HT1080 (cell line): ENCODE measurements at regions not wholly inside any gene's neighbourhood (a gene's known extent, or its start where the extent isn't known, plus 50 kb on each side); places are given as distances from the start of the nearest gene placed in this dataset.
A peak's percentile ranks its signal among the peaks of the same experiment; 100 is the strongest.
"Not testable (repeated sequence)": the region's sequence is repeated elsewhere in the genome, so short reads cannot be mapped to it uniquely, and the experiment has no call there.

ENCODE experiments used
- DNase-seq: peaks from one replicate; pipeline ENCODE4 v3.0.0-alpha.2; 2015; ENCODE audit warnings: low read depth

DNA sequence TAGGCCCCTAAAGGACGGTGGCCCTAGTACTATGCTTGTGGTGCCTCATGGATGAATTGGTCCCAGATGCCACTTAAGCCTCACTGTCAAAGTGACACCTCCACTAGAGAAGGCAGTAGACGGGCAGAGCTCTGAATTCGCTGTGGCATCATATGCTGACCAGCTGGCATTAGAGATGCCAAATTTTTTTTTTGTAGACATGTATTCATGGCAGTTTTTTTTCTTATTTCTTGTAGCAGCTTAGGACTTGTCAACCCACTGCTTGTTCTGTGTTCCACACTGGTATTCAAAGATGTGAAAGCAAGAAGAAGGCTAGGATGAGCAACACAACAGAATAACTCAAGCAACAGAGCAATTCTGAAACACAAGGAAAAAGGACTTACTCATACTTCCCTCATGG is 212.5 kb downstream of the DLEU7 start:
- no peak for DNase-seq

DNA sequence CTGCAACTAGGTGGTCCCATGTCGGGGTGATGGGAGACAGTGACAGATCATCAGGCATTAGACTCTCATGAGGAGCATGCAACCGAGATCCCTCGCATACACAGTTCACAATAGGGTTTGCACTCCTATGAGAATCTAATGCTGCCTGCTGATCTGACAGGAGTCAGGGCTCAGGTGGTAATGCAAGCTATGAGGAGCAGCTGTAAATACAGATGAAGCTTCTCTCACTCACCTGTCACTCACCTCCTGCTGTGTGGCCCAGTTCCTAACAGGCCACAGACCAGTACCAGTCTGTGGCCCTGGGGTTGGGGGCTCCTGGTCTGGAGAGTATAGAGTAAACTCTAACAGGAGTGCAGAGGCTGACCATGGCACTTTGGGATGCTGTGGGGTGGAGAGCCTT is 209.2 kb downstream of the DLEU7 start:
- no peak for DNase-seq

DNA sequence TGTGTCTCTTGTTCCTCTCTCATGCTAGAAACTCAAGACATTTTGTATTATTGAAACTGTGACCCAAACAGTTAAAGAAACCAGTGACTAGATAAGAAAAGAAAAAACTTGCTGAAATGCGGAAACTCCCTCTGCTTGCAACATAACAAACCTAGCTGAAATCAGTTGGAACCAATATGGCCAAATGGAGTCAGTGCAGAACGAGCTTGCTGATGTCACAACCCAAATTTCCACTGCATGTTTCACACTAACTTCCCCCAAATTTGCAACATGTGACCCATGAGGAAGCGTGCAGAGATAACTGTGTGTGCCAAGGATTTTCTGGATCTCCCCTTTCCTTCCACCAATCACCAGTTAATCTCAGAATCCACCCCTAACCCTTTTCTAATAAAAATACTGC is 208.0 kb downstream of the DLEU7 start:
- DNase-seq: no peak

DNA sequence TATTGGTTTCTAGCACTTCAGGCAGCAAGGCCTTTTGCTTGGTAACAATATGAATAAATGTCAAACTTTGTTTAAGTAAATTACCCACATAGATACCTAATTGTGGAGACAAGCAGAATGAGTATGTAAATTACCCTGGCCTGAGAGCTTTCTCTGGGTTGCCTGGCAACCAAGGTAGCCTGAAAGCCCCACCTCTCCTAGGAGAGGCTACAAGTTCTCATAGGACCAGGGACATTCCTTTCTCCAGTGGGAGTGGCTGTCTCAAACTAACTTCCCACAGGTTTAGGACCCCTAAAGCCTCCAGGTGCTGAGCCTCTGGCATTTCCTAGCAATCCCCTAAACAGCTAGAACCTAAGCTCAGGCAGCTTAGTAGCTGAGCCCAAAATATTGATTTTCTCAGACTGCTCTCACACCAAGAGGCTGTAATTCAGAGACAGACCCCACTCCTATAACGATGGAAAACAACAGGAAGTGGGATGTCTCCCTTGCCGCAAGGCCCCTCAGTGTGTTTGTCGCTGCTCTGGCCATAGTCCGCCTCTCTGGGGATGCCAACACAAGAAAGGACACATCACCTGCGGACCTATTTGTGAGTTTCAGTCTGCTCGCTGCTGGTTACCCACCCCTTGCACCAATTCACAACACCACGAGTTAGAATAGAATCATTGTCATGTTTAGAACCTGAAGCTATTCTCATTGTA is 207.3 kb downstream of the DLEU7 start:
- no peak for DNase-seq

DNA sequence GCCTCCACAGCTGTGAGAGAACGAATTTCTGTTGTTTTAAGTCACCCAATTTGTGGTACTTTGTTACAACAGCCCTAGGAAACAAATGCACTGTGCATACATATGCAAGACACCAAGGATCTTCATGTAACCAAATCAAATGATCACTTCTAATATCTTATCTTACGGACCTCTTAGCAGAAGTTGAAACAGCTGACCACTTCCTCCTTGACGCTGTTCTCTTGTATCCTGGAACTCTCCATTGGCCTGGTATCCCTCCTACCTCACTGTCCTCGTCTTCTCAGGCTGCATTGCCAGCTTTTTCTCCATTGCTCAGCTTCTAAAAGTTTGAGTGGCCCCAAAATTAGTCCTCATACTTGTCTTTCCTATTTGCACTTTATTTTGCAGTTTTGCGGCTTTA is 200.4 kb downstream of the DLEU7 start:
- DNase-seq: no peak

DNA sequence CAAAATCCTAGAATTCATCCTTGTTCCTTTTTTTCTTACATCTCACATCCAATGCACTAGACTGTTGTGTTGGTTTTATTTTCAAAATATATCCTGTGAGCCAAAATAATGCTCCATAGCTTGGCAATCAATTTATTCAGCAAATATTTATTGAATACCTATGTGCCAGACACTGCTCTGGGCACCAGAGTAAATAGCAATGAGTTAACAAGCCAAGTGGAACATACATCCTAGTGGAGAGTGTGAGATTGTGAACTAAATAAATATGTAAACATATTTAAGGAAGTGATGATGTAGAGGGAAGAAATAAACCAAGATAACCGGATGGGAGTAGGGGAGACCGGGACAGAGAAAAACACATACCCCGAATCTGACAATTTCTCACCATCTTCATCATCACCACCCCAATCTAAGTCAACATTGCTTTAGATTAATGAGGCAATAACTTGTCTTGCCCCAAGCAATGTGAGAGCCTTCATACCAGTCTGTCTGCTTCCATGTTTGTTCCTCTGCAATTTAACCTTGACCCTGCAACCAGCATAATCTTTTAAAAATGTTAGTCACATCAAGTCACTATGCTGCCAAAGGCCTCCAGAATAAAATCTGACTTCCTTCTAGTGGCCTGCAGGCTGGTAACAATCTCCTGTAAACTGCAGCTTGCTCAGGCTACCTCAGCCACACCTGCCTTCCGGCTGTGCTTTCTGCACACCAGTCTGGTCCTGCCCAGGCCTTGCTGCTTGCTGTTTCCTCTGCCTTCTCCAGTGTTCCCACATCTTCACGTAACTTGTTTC is 199.2 kb downstream of the DLEU7 start:
- DNase-seq: no peak

DNA sequence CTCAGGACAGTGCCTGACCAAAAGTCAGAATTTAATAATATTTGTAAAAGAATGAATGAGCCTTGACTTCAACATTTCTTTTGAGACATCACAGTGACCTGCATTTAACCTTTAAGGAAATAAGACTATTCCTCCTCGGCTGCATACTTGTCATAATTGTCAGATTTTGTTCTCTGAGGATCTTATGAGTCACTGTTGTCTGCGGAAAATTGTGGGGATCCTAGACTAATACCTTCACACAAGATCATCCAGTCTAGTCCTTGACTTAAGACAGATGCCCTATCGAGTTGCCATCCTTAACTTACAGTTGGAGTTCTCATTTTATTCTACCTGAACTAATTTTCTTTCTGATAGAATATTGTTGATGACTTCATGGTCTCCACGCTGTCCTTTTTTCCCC is 198.4 kb downstream of the DLEU7 start:
- peak; percentile 46 for DNase-seq

DNA sequence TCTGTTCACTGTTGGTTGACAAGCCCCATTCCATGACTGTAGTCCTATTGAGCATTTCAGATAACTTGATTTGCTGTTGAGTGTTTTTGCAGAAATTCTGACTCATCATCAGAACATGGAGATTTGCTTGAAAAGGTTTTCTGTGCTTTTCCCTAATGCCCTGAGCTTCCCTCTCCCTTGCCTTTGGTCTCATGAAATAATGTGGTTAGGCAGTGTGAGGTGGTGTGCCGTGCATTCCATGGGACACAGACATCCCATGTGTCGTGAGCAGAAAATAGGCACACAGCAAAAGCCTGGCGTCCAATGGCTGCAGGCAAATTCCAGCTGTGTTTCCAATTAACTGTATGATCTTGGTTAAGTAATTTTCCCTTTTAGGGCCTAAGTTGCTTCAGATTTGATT is 197.4 kb downstream of the DLEU7 start:
- DNase-seq: peak; percentile 17

DNA sequence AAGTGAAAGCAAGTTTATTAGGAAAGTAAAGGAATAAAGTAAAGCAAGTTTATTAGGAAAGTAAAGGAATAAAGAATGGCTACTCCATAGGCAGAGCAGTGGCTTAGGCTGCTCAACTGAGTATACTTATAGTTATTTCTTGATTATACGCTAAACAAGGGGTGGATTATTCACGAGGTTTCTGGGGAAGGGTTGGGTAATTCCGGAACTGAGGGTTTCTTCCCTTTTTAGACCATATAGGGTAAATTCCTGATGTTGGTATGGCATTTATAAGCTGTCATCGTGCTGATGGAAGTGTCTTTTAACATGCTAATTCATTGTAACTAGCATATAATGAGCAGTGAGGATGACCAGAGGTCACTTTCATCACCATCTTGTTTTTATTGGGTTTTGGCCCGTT is 194.3 kb downstream of the DLEU7 start:
- no peak for DNase-seq

DNA sequence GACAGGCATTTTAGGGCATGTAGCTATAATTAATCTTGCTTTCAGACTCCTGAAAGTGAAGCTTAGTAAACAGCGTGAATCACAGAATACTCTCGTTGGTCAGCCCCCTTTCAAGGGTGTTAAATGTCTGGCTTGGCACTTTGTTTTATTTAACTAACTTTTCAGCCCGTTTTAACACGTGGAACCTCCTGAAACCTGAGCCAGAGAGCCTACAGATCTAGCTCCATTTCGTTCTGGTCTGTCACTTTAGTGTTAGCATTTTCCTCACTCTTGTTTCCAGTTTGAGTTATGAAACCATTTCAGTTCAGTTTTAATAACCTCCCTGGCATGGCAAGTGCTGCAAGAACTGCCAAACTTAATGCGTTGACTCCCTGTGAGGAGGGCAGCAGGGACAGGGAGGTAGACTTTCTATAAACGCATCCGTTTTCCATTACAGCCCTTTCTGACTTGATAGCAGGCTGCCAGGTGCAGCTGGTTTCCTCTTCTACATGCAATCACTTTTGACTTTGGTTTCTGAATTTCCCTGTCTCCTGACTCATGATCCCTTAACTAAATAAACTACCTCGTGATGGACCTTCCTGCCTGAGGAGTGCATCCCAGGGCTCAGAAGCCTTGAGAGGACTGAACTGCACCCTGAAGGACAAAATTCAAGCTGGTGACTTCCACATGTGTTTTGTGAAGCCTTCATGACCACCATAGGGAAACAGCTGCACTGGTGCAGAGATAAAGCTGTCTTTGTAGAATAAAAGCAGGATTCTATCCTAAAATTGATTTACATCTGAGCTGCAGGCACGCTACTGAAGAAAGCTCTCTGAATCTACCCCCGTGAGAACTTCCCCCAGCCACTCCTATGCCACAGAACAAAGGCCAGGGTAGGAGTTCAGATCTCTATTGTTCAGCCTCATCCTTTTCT is 192.6 kb downstream of the DLEU7 start:
- DNase-seq: peak; percentile 69

DNA sequence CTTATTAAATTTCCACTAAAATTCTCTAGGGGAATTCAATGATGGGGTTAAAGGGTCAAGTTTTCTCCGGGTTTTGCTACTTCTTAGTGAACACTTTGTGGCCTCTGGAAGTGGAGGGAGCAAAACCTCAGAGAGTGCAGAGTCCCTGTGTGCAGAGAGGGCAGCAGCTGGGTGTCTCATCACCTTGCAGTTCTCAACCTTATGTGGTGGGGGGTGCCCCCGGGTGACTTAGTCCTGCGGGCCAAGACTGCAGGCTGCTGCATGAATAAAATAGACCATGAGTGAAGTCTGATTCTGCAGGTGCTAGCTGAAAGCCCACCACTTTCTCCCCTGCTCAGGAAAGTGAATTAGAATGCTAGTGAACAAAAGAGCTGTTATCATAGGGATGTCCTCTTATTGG is 191.6 kb downstream of the DLEU7 start:
- no peak for DNase-seq

DNA sequence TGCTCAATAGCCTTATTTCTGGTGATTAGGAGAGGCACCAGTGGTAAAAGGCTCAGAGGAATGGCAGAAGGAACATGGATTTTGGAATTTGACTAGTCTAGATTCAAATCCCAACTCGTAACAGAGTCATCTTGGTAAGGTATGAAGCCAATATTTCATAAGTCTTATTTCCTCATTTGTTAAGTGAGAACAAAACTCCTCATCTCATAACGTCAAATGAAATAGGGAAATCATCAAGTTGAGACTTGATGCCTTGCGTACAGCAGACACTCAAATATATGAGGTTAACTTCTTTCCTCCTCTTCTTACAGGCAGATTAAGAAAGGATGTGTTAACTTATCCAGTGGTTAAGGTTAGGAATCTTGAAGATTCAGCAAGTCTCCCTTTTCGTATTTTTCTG is 189.2 kb downstream of the DLEU7 start:
- no peak for DNase-seq

DNA sequence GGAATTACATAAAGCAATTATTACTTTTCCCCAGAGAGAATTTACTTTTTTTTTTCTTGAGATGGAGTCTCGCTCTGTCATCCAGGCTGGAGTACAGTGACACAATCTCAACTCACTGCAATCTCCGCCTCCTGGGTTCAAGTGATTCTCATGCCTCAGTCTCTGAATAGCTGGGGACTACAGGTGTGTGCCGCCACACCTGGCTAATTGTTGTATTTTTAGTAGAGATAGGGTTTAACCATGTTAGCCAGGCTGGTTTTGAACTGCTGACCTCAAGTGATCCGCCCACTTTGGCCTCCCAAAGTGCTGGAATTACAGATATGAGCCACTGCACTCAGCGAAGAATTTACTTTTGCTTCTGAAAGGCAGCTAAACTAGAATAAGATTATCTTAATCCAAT is 181.6 kb downstream of the DLEU7 start:
- not testable (repeated sequence) for DNase-seq

DNA sequence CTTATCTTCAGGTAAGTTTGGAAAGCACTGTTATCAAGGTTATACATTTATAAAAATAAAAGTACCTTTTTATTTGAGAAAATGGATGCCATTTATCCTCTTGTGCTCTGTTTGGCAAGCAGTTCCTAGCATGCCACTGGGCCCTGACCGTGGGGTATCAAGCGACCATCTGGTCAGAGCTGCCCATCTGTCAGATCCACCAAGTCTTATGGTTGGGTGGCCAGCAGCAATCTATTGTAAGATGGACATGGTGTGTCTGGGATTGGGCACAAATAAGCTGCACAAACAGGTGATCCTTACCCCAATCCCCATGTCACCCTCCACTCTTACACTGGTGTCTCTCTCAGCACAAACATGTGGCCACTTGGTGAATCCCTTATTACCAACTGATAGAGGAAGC is 178.5 kb downstream of the DLEU7 start:
- no peak for DNase-seq

DNA sequence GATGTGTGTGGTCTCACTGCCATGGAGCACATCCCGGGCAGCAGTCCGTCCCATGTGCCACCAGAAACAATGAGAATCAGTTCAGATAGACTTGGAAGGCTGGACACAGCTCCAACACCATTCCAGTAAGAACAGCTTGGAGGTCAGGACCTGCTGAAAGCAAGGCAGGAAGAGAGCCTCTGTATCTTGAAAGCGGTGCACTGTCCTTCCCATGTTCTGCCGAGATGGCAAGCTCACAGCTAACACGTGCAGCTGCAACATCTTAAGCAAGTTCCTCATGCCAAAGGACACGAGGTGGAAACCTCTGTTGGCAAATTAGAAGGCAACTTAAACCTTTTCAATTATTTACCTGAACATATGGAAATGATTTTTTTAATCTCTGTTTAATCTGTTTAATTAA is 175.4 kb downstream of the DLEU7 start:
- no peak for DNase-seq

DNA sequence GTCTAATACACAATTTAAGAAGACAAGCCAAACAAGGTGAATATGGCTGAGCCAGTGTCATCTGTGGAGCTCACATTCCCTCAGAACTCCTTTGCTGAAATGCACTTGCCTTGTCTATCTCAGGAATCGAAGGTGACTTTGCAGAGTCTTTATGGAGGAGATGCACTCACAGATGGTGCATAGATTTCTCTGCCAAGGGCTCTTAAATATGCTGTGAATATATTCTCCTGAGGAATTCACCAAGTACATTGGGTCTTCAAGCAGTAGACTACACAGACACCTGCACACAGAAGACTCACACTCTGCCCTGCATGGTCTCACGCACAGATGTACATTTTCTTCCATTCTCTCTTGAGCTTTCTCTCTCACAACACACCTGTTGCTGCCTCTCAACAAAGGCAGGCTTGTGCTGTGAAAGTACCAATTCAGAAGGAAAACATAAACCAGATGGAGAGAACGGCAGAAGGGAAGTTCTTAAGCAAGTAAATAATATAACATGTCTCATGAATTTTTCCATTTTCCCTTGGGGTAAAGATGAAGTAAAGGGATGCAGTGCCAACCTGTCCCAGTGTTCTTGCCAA is 174.7 kb downstream of the DLEU7 start:
- DNase-seq: no peak

DNA sequence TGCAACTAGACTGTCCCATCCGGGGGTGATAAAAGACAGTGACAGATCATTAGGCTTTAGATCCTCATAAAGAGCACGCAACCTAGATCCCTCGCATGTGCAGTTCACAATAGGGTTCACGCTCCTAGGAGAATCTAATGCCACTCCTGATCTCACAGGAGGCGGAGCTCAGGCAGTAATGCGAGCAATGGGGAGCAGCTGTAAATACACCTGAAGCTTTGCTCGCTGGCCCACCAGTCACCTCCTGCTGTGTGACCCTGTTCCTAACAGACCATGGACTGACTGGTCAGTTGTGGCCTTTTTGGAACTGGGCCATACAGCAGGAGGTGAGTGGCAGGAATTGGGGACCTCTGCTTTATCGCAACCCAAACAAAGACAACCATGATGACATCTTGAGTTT is 173.2 kb downstream of the DLEU7 start:
- DNase-seq: no peak

DNA sequence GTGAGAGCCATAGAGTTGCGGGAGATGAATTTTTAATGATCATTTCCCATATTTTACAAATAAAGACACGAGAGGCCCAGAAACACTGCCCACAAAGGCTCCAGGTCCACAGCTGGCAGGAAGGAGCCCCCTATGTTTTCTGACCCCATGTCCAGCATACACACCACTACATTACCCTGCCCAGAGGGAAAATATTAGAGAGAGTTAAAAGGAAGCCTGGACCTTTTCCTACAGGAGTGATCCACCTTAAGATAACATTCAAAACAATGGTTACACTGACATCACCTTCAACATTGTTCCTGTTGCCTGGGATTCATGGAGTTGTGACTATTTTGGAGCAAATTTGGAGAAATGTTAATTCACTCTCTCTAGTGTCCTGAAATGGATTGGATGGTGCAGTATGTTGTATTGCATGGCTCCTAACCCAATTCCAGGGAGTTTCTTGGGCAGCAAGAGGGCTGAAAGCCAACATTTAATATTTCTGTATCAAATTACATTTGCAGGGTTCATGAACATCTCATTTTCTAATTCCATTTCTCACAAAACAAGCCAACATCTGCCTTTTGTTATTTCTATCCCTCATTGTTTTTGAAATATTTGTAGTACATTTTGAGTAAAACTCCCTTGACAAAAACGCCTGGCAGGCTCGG is 172.5 kb downstream of the DLEU7 start:
- DNase-seq: no peak

DNA sequence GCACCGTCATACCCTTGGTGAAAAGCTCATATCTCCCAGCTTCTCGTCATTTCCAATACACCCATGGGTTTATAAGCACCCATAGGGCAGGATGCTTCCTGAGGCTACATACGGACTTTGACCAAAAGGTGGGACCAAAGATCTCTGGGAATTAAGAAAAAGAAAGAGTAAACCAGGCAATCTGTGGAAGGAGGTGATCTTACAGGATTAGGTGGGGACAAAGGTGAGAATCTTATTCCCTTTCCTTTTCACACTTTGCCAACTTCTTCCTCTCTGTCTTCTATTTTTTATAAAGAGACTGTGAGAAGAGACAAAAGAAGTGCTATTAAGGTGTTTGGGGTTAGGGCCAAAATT is 172.0 kb downstream of the DLEU7 start:
- DNase-seq: no peak

DNA sequence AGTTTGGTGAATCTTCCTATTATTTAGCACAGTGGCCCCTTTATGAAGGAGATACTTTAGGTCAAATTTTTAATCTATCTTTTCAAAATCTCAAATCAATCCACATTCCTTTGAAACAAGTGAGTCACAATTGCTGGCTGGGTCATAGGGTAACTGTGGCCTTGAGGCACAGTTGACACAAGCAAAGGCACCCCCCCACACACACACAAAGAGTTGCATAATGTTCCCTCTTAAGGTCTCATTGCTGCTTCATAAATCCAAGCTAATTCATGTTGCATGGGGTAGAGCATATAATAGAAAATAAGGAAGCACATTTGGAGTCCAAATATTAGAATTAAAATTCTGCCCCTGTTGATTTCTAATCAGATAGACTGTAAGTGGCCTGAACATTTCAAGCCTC is 171.5 kb downstream of the DLEU7 start:
- no peak for DNase-seq

DNA sequence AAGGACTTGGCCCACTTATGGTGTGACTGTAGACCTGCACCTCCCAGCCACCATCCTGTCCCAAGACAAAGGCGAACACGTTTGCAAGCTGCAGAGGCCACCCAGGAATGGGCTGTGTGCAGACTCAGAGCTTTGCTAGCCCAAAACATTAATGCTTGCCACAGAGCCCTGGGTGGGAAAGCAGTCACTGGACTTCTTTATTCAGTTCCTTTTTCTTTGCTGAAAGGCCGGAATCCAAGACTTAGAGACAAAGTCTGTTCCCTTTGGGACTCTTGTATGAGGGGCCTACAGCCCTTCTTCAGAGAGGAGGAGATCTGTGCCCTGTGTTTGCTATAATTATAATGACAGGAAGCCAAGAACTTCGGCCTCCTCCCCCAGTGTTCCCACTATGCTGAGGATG is 167.8 kb downstream of the DLEU7 start:
- no peak for DNase-seq
